GM12878 (cell line): ENCODE measurements at regions not wholly inside any gene's neighbourhood (a gene's known extent, or its start where the extent isn't known, plus 50 kb on each side); places are given as distances from the start of the nearest gene placed in this dataset.

ENCODE experiments used
- ATAC-seq: fragments of 200-7000 bp; cut with Tn5 transposase; 3 replicates; pipeline ENCODE4 v1.9.1; 2020; ENCODE audit warnings: mild to moderate bottlenecking, moderate library complexity
- BruUV-seq: library from RNA; stranded (reverse); fragments of 400-500 nt; replicated peaks from 2 replicates; lab custom pipeline; 2021; lab: Mats Ljungman, UMichigan
- CTCF ChIA-PET: fragments of 300-600 bp; sonication (Branson Sonifier 250); formaldehyde crosslinking; extraction: SDS; loops from one replicate; lab custom pipeline; 2021; ENCODE audit warnings: inconsistent platforms; lab: Yijun Ruan, JAX
- POLR2A ChIA-PET: fragments of 350-600 bp; formaldehyde crosslinking; extraction: SDS; loops from one replicate; lab custom pipeline; 2021; ENCODE audit warnings: inconsistent platforms; lab: Charles Lee
- RAD21 ChIA-PET: fragments of 300-600 bp; sonication (Branson Sonifier 250); formaldehyde crosslinking; loops from one replicate; lab custom pipeline; 2023; ENCODE audit warnings: antibody characterized with exemption; ENCODE audit not compliant: unreplicated experiment; lab: Charles Lee
- SMC1A ChIA-PET: fragments of 300-600 bp; sonication (Branson Sonifier 250); formaldehyde crosslinking; loops from one replicate; lab custom pipeline; 2023; ENCODE audit not compliant: unreplicated experiment, uncharacterized antibody; lab: Charles Lee
- DNase-seq: peaks from one replicate; pipeline ENCODE4 v3.0.0-alpha.2; 2011; ENCODE audit warnings: low read depth, low spot score
- FAIRE-seq: peaks from 3 replicates; lab custom pipeline; 2011; peaks lifted over from hg19 to GRCh38; lab: Jason Lieb, UNC
- H2AFZ ChIP-seq: 2 replicates; pipeline ENCODE4 v1.6.0; 2011; ENCODE audit warnings: low read depth, low read length, control low read depth; ENCODE audit not compliant: control insufficient read depth
- H3K27ac ChIP-seq: 2 replicates; pipeline ENCODE4 v1.5.1; 2011; ENCODE audit warnings: control low read depth; ENCODE audit not compliant: control insufficient read depth, insufficient read depth
- H3K27me3 ChIP-seq, 2 experiments: replicated peaks in 1 of 2; 2 replicates each; pipeline versions ENCODE4 v1.6.0 to v1.6.1; 2011; ENCODE audit warnings: low read length in 1 of 2; ENCODE audit not compliant: control insufficient read depth in 2 of 2, insufficient read depth in 2 of 2
- H3K36me3 ChIP-seq, 2 experiments: 2 replicates each; pipeline ENCODE4 v1.5.1; 2011; ENCODE audit warnings: low read length in 1 of 2; ENCODE audit not compliant: control insufficient read depth in 2 of 2, insufficient read depth in 2 of 2
- H3K4me1 ChIP-seq: 2 replicates; pipeline ENCODE4 v1.6.1; 2011; ENCODE audit warnings: mild to moderate bottlenecking, low read length, moderate library complexity, mixed read lengths; ENCODE audit not compliant: control insufficient read depth, insufficient read depth
- H3K4me2 ChIP-seq: 2 replicates; pipeline ENCODE4 v1.6.0; 2011; ENCODE audit warnings: control low read depth; ENCODE audit not compliant: control insufficient read depth, insufficient read depth
- H3K4me3 ChIP-seq: fragments of 200-600 bp; sonication (generic); 2 replicates; pipeline ENCODE4 v1.5.1; 2016
- H3K79me2 ChIP-seq: 2 replicates; pipeline ENCODE4 v1.6.0; 2011; ENCODE audit warnings: low read length; ENCODE audit not compliant: control insufficient read depth, insufficient read depth
- H3K9ac ChIP-seq: 2 replicates; pipeline ENCODE4 v1.8.0; 2011; ENCODE audit warnings: low read length, control low read depth, mixed read lengths; ENCODE audit not compliant: control insufficient read depth, insufficient read depth
- H3K9me3 ChIP-seq: replicated peaks from 3 replicates; pipeline ENCODE4 v1.5.1; 2011; ENCODE audit warnings: mild to moderate bottlenecking, low read length; ENCODE audit not compliant: control insufficient read depth, insufficient read depth
- H4K20me1 ChIP-seq: 2 replicates; pipeline ENCODE4 v1.6.0; 2011; ENCODE audit not compliant: control insufficient read depth, insufficient read depth
- MTA2 ChIP-seq: fragments of 450-650 bp; IDR thresholded peaks from 2 replicates; pipeline ENCODE4 v1.6.1; 2016; ENCODE audit warnings: low read depth, mild to moderate bottlenecking, moderate library complexity
- PAX8 ChIP-seq: fragments of 450-650 bp; IDR thresholded peaks from 2 replicates; pipeline ENCODE4 v1.6.1; 2017; ENCODE audit warnings: mild to moderate bottlenecking, moderate library complexity
- ZNF217 ChIP-seq: fragments of 450-650 bp; IDR thresholded peaks from 2 replicates; pipeline ENCODE4 v1.6.1; 2017; ENCODE audit warnings: antibody characterized with exemption, mild to moderate bottlenecking
- ZNF274 ChIP-seq: IDR thresholded peaks from one replicate; pipeline ENCODE4 v1.8.0; 2011; ENCODE audit not compliant: insufficient read length, insufficient read depth
- WGBS: methylation state at CpG from one replicate; pipeline ENCODE4 v1.1.6; 2016; ENCODE audit warnings: low lambda C conversion rate; ENCODE audit not compliant: insufficient replicate concordance, insufficient coverage; ENCODE audit errors: missing lambda C conversion rate; 5-methylcytosine and 5-hydroxymethylcytosine counted together
- in situ Hi-C: fragments of 300-500 bp; cut with MboI; formaldehyde crosslinking; loops from 9 replicates; pipeline ENCODE4 v1.14.3; 2018; ENCODE audit warnings: mixed read lengths
- intact Hi-C: fragments of 100-400 bp; cut with micrococcal nuclease; formaldehyde crosslinking; loops from one replicate; pipeline ENCODE4 v1.14.2; 2022; ENCODE audit not compliant: unreplicated experiment

DNA sequence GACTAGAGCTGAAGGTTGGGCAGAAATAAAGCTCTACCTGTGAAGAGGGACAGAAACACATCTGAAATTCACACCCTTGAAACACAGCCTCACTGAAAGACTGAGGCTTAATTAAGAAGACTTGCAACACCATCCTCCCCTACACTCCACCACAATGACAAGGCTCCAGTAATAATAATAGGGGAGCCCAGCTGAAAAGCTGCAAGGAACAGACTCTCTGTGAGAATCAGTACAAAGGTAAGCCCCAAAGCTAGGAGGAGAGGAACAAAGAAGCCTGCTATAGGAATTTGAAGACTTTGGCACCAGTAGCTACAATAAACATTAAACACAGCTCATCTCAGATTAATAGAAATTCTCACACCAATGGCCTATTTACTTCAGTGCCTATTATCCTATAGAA is 176.9 kb downstream of the FAT3 start:
- Histone ChIP-seq H3K27ac (no peak overlapping the region), H3K9ac (no peak overlapping the region), H2AFZ (no peak overlapping the region), H3K4me3 (no peak overlapping the region), H4K20me1 (no peaks in the 10 kb centered on the region), H3K27me3 (no peaks in the 10 kb centered on the region), H3K9me3 (no peaks in the 10 kb centered on the region), H3K4me1 (no peaks in the 10 kb centered on the region), H3K79me2 (no peaks in the 10 kb centered on the region), H3K4me2 (no peak overlapping the region), H3K36me3 (no peaks in the 10 kb centered on the region)
- TF ChIP-seq PAX8, result no peak
- ChIA-PET RAD21 (no interaction called here), SMC1A (no interaction called here), POLR2A (no interaction called here), CTCF (no interaction called here)
- BruUV-seq, result no TSS peak
- ATAC-seq (no peak), FAIRE-seq (no peak), DNase-seq (no peak)
- intact Hi-C loops (no loop called here), in situ Hi-C loops (no loop called here)

DNA sequence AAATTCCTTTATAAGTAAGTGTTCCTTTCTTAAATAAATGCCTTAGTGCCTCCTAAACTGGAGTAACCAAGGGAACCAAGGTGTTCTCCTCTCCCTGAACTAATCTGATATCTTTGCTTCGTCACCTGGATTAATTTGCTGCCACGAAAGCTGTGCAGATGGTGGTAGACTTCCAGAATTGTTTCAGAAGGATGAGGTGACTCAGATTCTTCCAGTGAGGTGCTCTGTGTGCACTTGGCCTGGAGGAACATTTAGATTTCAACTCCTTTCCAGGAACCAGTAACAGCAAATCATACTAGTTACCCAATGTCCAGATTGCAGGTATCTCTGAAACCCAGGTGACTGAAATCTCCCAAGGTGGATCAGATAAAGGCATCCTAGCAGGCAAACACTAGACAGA is 181.9 kb downstream of the FAT3 start:
- H3K4me3 ChIP-seq, result no peak overlapping the region
- H3K36me3 ChIP-seq, result no peaks in the 10 kb centered on the region
- CTCF ChIA-PET, result no interaction called here
- TF ChIP-seq ZNF274, result no peak
- TF ChIP-seq MTA2, result no peak
- no peak for TF ChIP-seq ZNF217
- H3K9ac ChIP-seq, result no peak overlapping the region
- RAD21 ChIA-PET, result no interaction called here
- ATAC-seq, result no peak
- FAIRE-seq, result no peak
- no peak overlapping the region for H3K27ac ChIP-seq
- in situ Hi-C loops, result no loop called here
- intact Hi-C loops, result no loop called here
- no peaks in the 10 kb centered on the region for H3K9me3 ChIP-seq
- H2AFZ ChIP-seq, result no peak overlapping the region
- SMC1A ChIA-PET, result no interaction called here
- H3K79me2 ChIP-seq, result no peaks in the 10 kb centered on the region
- H3K4me2 ChIP-seq, result no peak overlapping the region
- BruUV-seq, result no TSS peak
- no peaks in the 10 kb centered on the region for H3K27me3 ChIP-seq
- 0% methylated on average over 2 of the region's 2 CpGs for WGBS
- H4K20me1 ChIP-seq, result no peaks in the 10 kb centered on the region
- DNase-seq, result no peak
- POLR2A ChIA-PET, result no interaction called here
- no peaks in the 10 kb centered on the region for H3K4me1 ChIP-seq
